ENCODE measurements at regions not wholly inside any gene's neighbourhood (a gene's known extent, or its start where the extent isn't known, plus 50 kb on each side); places are given as distances from the start of the nearest gene placed in this dataset.

- Histone ChIP-seq H3K36me3 (ENCODE audit: control insufficient read depth in 2 of 2, insufficient read depth in 1 of 2, low read length in 2 of 2) (no peaks in the 10 kb centered on the region), H3K27ac (ENCODE audit: extremely low read depth, low read depth, low read length) (no peak overlapping the region), H3K9me3 (ENCODE audit: control insufficient read depth, insufficient read depth, low read depth, low read length) (no peaks in the 10 kb centered on the region), H3K4me1 (ENCODE audit: control insufficient read depth, insufficient read depth, low read length) (no peaks in the 10 kb centered on the region), H3K4me3 (ENCODE audit: low read depth, low read length) (no peak overlapping the region)
- TF ChIP-seq ZBTB49 (tag by site-specific recombination; IDR thresholded peaks at IDR 0.05; ENCODE audit: low read depth): no peak
- POLR2A ChIA-PET: no interaction called here
- CTCF ChIA-PET: no interaction called here
Measured at GRCh38 chr12:87233671-87234070, 795.5 kb downstream of the C12orf50 start.

GRCh38 chr12:87231818-87232217 lies 797.4 kb downstream of the C12orf50 start:
- H3K36me3 ChIP-seq (ENCODE audit: control insufficient read depth in 2 of 2, insufficient read depth in 1 of 2, low read length in 2 of 2): no peaks in the 10 kb centered on the region
- ChIA-PET CTCF (no interaction called here), POLR2A (no interaction called here)
- no peaks in the 10 kb centered on the region for H3K4me1 ChIP-seq (ENCODE audit: control insufficient read depth, insufficient read depth, low read length)
- no peak overlapping the region for H3K4me3 ChIP-seq (ENCODE audit: low read depth, low read length)
- no peak overlapping the region for H3K27ac ChIP-seq (ENCODE audit: extremely low read depth, low read depth, low read length)
- H3K9me3 ChIP-seq (ENCODE audit: control insufficient read depth, insufficient read depth, low read depth, low read length): no peaks in the 10 kb centered on the region
- TF ChIP-seq ZNF785 (tag by site-specific recombination; IDR thresholded peaks at IDR 0.05): no peak
- no peak for TF ChIP-seq ZFP41 (tag by site-specific recombination; IDR thresholded peaks at IDR 0.05; ENCODE audit: borderline replicate concordance)
- TF ChIP-seq ZNF416 (tag by site-specific recombination; IDR thresholded peaks at IDR 0.05): no peak
- TF ChIP-seq ZNF776 (tag by site-specific recombination; IDR thresholded peaks at IDR 0.05; ENCODE audit: borderline replicate concordance): no peak
- TF ChIP-seq YY2 (tag by site-specific recombination; IDR thresholded peaks at IDR 0.05): no peak
- TF ChIP-seq ZNF302 (tag by site-specific recombination; IDR thresholded peaks at IDR 0.05; ENCODE audit: low read depth): no peak
- no peak for TF ChIP-seq SP7 (tag by site-specific recombination; IDR thresholded peaks at IDR 0.05)
- no peak for TF ChIP-seq ZNF174 (tag by site-specific recombination; IDR thresholded peaks at IDR 0.05)
- no peak for TF ChIP-seq IKZF3 (tag by site-specific recombination; IDR thresholded peaks at IDR 0.05)
- no peak for TF ChIP-seq ZBTB48 (tag by site-specific recombination; IDR thresholded peaks at IDR 0.05)
- no peak for TF ChIP-seq ZNF423 (tag by site-specific recombination; IDR thresholded peaks at IDR 0.05)
- no peak for TF ChIP-seq REPIN1 (tag by site-specific recombination; IDR thresholded peaks at IDR 0.05; ENCODE audit: low read depth)
- TF ChIP-seq ZNF248 (tag by site-specific recombination; IDR thresholded peaks at IDR 0.05): no peak
- no peak for TF ChIP-seq ZNF138 (tag by site-specific recombination; IDR thresholded peaks at IDR 0.05; ENCODE audit: borderline replicate concordance)
- no peak for TF ChIP-seq TRIM28 (IDR thresholded peaks at IDR 0.05; ENCODE audit: borderline replicate concordance, low read length)

- no peak overlapping the region for H3K4me3 ChIP-seq (ENCODE audit: low read depth, low read length)
- no peak overlapping the region for H3K27ac ChIP-seq (ENCODE audit: extremely low read depth, low read depth, low read length)
- CTCF ChIA-PET: no interaction called here
- H3K9me3 ChIP-seq (ENCODE audit: control insufficient read depth, insufficient read depth, low read depth, low read length): no peaks in the 10 kb centered on the region
- no peaks in the 10 kb centered on the region for H3K4me1 ChIP-seq (ENCODE audit: control insufficient read depth, insufficient read depth, low read length)
- no peaks in the 10 kb centered on the region for H3K36me3 ChIP-seq (ENCODE audit: control insufficient read depth in 2 of 2, insufficient read depth in 1 of 2, low read length in 2 of 2)
- POLR2A ChIA-PET: no interaction called here
- TF ChIP-seq ZBTB7A (tag by site-specific recombination; IDR thresholded peaks at IDR 0.05; ENCODE audit: low read depth): no peak
- TF ChIP-seq ZNF335 (tag by site-specific recombination; conservative IDR thresholded peaks at IDR 0.05): no peak
- TF ChIP-seq ZNF302 (tag by site-specific recombination; IDR thresholded peaks at IDR 0.05; ENCODE audit: low read depth): no peak
- no peak for TF ChIP-seq ZNF140 (tag by site-specific recombination; IDR thresholded peaks at IDR 0.05)
Measured at GRCh38 chr12:87230441-87230840, 798.8 kb downstream of the C12orf50 start.

GRCh38 chr12:87227162-87227561 lies 802.0 kb downstream of the C12orf50 start:
- CTCF ChIA-PET: no interaction called here
- H3K4me3 ChIP-seq (ENCODE audit: low read depth, low read length): no peak overlapping the region
- no peak overlapping the region for H3K27ac ChIP-seq (ENCODE audit: extremely low read depth, low read depth, low read length)
- H3K4me1 ChIP-seq (ENCODE audit: control insufficient read depth, insufficient read depth, low read length): no peaks in the 10 kb centered on the region; the same call in 1 of the 2 replicates
- POLR2A ChIA-PET: no interaction called here
- H3K9me3 ChIP-seq (ENCODE audit: control insufficient read depth, insufficient read depth, low read depth, low read length): no peaks in the 10 kb centered on the region
- H3K36me3 ChIP-seq (ENCODE audit: control insufficient read depth in 2 of 2, insufficient read depth in 1 of 2, low read length in 2 of 2): no peaks in the 10 kb centered on the region
- TF ChIP-seq ZNF529 (tag by site-specific recombination; IDR thresholded peaks at IDR 0.05; ENCODE audit: insufficient replicate concordance): no peak
- no peak for TF ChIP-seq ZNF140 (tag by site-specific recombination; IDR thresholded peaks at IDR 0.05)
- TF ChIP-seq ZNF404 (tag by site-specific recombination; IDR thresholded peaks at IDR 0.05): no peak
- TF ChIP-seq TSHZ1 (tag by site-specific recombination; IDR thresholded peaks at IDR 0.05; ENCODE audit: borderline replicate concordance): no peak
- no peak for TF ChIP-seq SETDB1 (IDR thresholded peaks at IDR 0.05; ENCODE audit: insufficient read length, low read length)
- TF ChIP-seq ZNF629 (tag by site-specific recombination; IDR thresholded peaks at IDR 0.05): no peak
- TF ChIP-seq ZNF16 (tag by site-specific recombination; IDR thresholded peaks at IDR 0.05; ENCODE audit: low read depth): no peak
- TF ChIP-seq ZNF792 (tag by site-specific recombination; IDR thresholded peaks at IDR 0.05): no peak
